Ishikawa (cell line): ENCODE measurements at regions not wholly inside any gene's neighbourhood (a gene's known extent, or its start where the extent isn't known, plus 50 kb on each side); places are given as distances from the start of the nearest gene placed in this dataset.

Experiments used
- CEBPB ChIP-seq: IDR thresholded peaks from 2 replicates; pipeline ENCODE4 v1.6.1; 2012
- CREB1 ChIP-seq: IDR thresholded peaks from 2 replicates; pipeline ENCODE4 v1.6.1; 2012; ENCODE audit warnings: low read depth
- EGR1 ChIP-seq: IDR thresholded peaks from 2 replicates; pipeline ENCODE4 v1.6.1; 2012
- EP300 ChIP-seq: IDR thresholded peaks from 2 replicates; pipeline ENCODE4 v1.6.1; 2012; ENCODE audit warnings: borderline replicate concordance
- FOXM1 ChIP-seq: IDR thresholded peaks from 2 replicates; pipeline ENCODE4 v1.6.1; 2012; ENCODE audit warnings: low read depth, borderline replicate concordance
- RAD21 ChIP-seq: IDR thresholded peaks from 2 replicates; pipeline ENCODE4 v1.6.1; 2012; ENCODE audit warnings: low read depth
- TAF1 ChIP-seq: IDR thresholded peaks from 2 replicates; pipeline ENCODE4 v1.6.1; 2012; ENCODE audit warnings: low read depth, mild to moderate bottlenecking
- TCF12 ChIP-seq: IDR thresholded peaks from 2 replicates; pipeline ENCODE4 v1.6.1; 2012; ENCODE audit warnings: low read depth
- TEAD4 ChIP-seq: IDR thresholded peaks from 2 replicates; pipeline ENCODE4 v1.6.1; 2012
- YY1 ChIP-seq: IDR thresholded peaks from 2 replicates; pipeline ENCODE4 v1.6.1; 2012; ENCODE audit warnings: low read depth
- ZBTB7A ChIP-seq: IDR thresholded peaks from 2 replicates; pipeline ENCODE4 v1.6.1; 2012; ENCODE audit warnings: low read depth
- TF ChIP-seq, protein P1 (sequence below): IDR thresholded peaks from 2 replicates; pipeline ENCODE4 v1.6.1; 2012; ENCODE audit warnings: low read depth, mild to moderate bottlenecking
- TF ChIP-seq, protein P2 (sequence below): IDR thresholded peaks from 2 replicates; pipeline ENCODE4 v1.6.1; 2012
- TF ChIP-seq, protein P3 (sequence below): IDR thresholded peaks from 2 replicates; pipeline ENCODE4 v1.6.1; 2012

- no peak for TF ChIP-seq TCF12
- TF ChIP-seq, protein P1, sequence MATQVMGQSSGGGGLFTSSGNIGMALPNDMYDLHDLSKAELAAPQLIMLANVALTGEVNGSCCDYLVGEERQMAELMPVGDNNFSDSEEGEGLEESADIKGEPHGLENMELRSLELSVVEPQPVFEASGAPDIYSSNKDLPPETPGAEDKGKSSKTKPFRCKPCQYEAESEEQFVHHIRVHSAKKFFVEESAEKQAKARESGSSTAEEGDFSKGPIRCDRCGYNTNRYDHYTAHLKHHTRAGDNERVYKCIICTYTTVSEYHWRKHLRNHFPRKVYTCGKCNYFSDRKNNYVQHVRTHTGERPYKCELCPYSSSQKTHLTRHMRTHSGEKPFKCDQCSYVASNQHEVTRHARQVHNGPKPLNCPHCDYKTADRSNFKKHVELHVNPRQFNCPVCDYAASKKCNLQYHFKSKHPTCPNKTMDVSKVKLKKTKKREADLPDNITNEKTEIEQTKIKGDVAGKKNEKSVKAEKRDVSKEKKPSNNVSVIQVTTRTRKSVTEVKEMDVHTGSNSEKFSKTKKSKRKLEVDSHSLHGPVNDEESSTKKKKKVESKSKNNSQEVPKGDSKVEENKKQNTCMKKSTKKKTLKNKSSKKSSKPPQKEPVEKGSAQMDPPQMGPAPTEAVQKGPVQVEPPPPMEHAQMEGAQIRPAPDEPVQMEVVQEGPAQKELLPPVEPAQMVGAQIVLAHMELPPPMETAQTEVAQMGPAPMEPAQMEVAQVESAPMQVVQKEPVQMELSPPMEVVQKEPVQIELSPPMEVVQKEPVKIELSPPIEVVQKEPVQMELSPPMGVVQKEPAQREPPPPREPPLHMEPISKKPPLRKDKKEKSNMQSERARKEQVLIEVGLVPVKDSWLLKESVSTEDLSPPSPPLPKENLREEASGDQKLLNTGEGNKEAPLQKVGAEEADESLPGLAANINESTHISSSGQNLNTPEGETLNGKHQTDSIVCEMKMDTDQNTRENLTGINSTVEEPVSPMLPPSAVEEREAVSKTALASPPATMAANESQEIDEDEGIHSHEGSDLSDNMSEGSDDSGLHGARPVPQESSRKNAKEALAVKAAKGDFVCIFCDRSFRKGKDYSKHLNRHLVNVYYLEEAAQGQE, result no peak
- no peak for TF ChIP-seq TEAD4
- no peak for TF ChIP-seq YY1
- no peak for TF ChIP-seq RAD21
- TF ChIP-seq ZBTB7A, result no peak
- no peak for TF ChIP-seq EGR1
- no peak for TF ChIP-seq TAF1
- no peak for TF ChIP-seq EP300
- TF ChIP-seq, protein P2, sequence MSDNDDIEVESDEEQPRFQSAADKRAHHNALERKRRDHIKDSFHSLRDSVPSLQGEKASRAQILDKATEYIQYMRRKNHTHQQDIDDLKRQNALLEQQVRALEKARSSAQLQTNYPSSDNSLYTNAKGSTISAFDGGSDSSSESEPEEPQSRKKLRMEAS, result no peak
- TF ChIP-seq, protein P3, sequence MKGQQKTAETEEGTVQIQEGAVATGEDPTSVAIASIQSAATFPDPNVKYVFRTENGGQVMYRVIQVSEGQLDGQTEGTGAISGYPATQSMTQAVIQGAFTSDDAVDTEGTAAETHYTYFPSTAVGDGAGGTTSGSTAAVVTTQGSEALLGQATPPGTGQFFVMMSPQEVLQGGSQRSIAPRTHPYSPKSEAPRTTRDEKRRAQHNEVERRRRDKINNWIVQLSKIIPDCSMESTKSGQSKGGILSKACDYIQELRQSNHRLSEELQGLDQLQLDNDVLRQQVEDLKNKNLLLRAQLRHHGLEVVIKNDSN, result no peak
- TF ChIP-seq CEBPB, result no peak
- TF ChIP-seq CREB1, result no peak
- no peak for TF ChIP-seq FOXM1
Observed at GRCh38 chr7:118846977-118847376, 622.5 kb downstream of the ANKRD7 start.
